Lung microvascular endothelial cell (primary cell): ENCODE measurements at regions not wholly inside any gene's neighbourhood (a gene's known extent, or its start where the extent isn't known, plus 50 kb on each side); places are given as distances from the start of the nearest gene placed in this dataset.
A peak's percentile ranks its signal among the peaks of the same experiment; 100 is the strongest.
"Not testable (repeated sequence)": the region's sequence is repeated elsewhere in the genome, so short reads cannot be mapped to it uniquely, and the experiment has no call there.

Experiments used
- DNase-seq, 2 donors: peaks; one replicate each; pipeline versions ENCODE4 v3.0.0 to v3.0.0-alpha.2; 2010; ENCODE audit warnings: low read depth in 2 of 2

GRCh38 chr11:69884751-69885150 is 65.5 kb upstream of the FGF3 start:
- no peak for DNase-seq

GRCh38 chr11:69887330-69887729 is 68.1 kb upstream of the FGF3 start:
- no peak for DNase-seq

GRCh38 chr11:69887841-69888427 is 68.7 kb upstream of the FGF3 start:
- DNase-seq, result no peak

- peak; percentile 62 to 72 for DNase-seq
Observed at GRCh38 chr11:69888483-69889181, 69.4 kb upstream of the FGF3 start.

GRCh38 chr11:69889400-69890318 is 70.4 kb upstream of the FGF3 start:
- DNase-seq, result no peak

GRCh38 chr11:69890476-69890875 is 71.3 kb upstream of the FGF3 start:
- DNase-seq, result no peak

GRCh38 chr11:69891421-69892236 is 72.4 kb upstream of the FGF3 start:
- peak; percentile 20 to 53 for DNase-seq

GRCh38 chr11:69892237-69892985 is 73.2 kb upstream of the FGF3 start:
- DNase-seq, result peak; percentile 17 to 33

GRCh38 chr11:69892986-69893555 is 73.9 kb upstream of the FGF3 start:
- DNase-seq, result no peak

GRCh38 chr11:69893631-69894030 is 74.4 kb upstream of the FGF3 start:
- no peak for DNase-seq

GRCh38 chr11:69894181-69894611 is 75.0 kb upstream of the FGF3 start:
- DNase-seq, result no peak

- DNase-seq, result no peak
Observed at GRCh38 chr11:69894648-69895047, 75.4 kb upstream of the FGF3 start.

GRCh38 chr11:69896250-69896649 is 77.0 kb upstream of the FGF3 start:
- DNase-seq, result no peak

GRCh38 chr11:69898123-69898522 is 78.9 kb upstream of the FGF3 start:
- no peak for DNase-seq

- DNase-seq, result peak; percentile 59 to 66
Observed at GRCh38 chr11:69899957-69900821, 81.0 kb upstream of the FGF3 start.

GRCh38 chr11:69900822-69901302 is 81.6 kb upstream of the FGF3 start:
- DNase-seq, result not testable (repeated sequence)

GRCh38 chr11:69902337-69902736 is 83.1 kb upstream of the FGF3 start:
- DNase-seq, result no peak

- no peak for DNase-seq
Observed at GRCh38 chr11:69903211-69903610, 84.0 kb upstream of the FGF3 start.
